T47D (cell line): ENCODE measurements at regions not wholly inside any gene's neighbourhood (a gene's known extent, or its start where the extent isn't known, plus 50 kb on each side); places are given as distances from the start of the nearest gene placed in this dataset.

Experiments
- DNase-seq, 2 experiments: peaks; one replicate each; pipeline versions ENCODE4 v3.0.0 to v3.0.0-alpha.2; 2011 to 2012; ENCODE audit warnings: low read depth in 1 of 2, low spot score in 1 of 2
- JUND ChIP-seq: IDR thresholded peaks from 2 replicates; pipeline ENCODE4 v1.6.1; 2012; ENCODE audit warnings: low read depth
- in situ Hi-C: cut with HindIII; loops from 2 replicates; pipeline ENCODE4 v1.10.0; 2016; ENCODE audit warnings: low sequenced_read_pairs, low pct_unique_long_range_greater_than_20kb

- peak; percentile 64; the same call in 1 of the 2 replicates for TF ChIP-seq JUND
- in situ Hi-C loops, result no loop called here
- DNase-seq, result peak; percentile 6 to 94
These were observed 321.0 kb downstream of the RND3 start for GRCh38 chr2:150166313-150167051.

DNA sequence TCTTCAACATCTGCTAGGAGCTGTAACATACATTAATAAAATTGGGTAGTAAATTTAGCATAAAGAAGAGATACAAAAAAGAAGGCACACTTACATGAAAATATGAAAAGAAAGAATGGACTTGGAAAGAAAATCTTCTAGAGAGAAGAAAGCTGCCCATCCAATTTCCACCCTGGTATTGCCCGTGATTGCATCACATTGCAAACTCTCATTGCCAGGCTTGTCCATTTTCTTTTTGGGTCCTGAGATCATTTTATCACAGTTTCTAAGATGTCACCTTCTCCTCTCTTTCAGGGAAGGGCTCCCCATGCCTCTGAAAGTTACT lies 321.5 kb downstream of the RND3 start:
- DNase-seq, result no peak
- in situ Hi-C loops, result no loop called here
- TF ChIP-seq JUND, result no peak

DNA sequence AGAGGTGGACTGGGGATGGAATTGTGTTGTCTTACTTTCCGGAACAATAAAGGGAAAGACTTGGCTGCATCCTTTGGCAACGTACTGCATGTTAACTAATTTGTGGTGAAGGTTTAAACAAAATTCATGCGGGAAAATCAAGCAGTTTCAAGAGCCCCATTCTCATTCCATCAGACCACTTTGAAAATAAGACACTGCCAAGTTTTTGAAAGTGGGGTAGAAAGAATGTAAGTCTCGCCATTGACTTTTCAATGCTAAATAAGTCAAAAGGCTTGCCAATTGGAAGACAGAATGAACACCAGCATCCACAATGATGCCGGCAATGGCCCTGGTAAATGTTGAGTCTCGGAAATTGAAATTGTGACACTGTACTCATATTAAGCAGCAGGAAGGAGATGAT lies 322.0 kb downstream of the RND3 start:
- no peak for DNase-seq
- TF ChIP-seq JUND, result no peak

GRCh38 chr2:150162241-150162942 lies 325.1 kb downstream of the RND3 start:
- no peak for DNase-seq
- in situ Hi-C loops, result no loop called here
- TF ChIP-seq JUND, result no peak

More for the DNA sequence above, 322.0 kb downstream of the RND3 start:
- in situ Hi-C loops, result no loop called here

DNA sequence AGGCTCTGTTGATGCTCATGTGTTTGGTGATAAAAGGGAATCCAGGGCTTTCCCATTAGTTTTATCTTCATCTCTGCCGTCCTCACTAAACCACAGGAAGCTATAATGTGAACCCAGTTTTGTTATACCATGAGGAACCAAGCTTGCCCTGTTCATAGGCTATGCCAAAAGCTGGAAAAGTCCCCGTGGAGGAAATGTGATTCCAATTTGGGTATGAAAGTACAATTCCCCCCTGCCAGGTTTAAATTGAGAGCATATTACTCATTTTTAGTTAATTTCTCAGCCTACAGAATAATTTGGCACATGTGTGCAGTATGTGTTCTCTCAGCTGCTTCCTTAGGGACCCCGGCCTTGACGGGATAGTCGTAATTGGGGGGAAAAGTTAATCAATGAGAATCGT lies 327.4 kb downstream of the RND3 start:
- no peak for DNase-seq
- in situ Hi-C loops, result no loop called here
- no peak for TF ChIP-seq JUND

DNA sequence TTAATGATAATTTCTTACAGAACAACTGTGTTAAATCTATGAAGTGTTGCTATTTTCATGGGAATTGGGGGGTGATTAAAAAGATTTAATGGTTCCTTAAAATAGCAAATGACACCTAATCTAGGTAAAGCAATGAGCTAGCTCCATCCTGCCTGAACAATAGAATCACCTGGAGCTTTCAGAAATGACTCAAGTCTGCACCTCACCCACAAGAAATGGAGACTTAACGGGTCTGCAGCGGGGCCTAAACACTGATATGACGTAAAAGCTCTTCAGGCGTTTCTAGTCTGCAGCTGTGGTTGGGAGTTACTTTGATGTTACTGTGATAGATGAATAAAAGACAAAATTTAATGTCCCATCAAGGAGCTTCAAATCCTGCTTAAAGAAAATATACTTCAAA lies 328.2 kb downstream of the RND3 start:
- in situ Hi-C loops, result no loop called here
- DNase-seq, result no peak
- TF ChIP-seq JUND, result no peak

- no peak for DNase-seq
- TF ChIP-seq JUND, result no peak
- in situ Hi-C loops, result no loop called here
These were observed 330.6 kb downstream of the RND3 start for GRCh38 chr2:150156876-150157275.

GRCh38 chr2:150156415-150156814 lies 331.1 kb downstream of the RND3 start:
- TF ChIP-seq JUND, result no peak
- DNase-seq, result no peak
- in situ Hi-C loops, result no loop called here

DNA sequence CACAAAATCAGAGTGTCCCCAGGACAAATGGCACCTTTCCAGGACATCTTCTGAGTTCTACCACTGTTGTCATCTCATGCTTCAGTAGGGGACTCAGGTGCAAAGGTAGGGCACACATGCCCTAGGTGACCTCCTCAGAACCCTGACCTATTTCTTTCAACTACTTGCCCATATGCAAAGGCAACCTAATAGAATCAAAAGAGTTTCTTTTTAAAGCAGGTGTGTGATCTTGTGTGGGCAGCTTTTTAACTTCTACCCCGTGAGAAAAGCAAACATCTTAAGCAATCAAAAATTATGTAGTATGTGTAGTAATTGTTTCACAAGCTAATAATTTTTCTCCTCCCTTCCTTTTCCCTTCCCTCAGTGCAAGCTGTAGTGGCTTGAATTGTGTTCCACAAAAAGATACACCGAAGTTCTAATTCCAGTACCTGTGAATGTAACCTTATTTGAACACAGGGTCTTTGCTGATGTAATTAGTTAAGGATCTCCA lies 333.1 kb downstream of the RND3 start:
- in situ Hi-C loops, result no loop called here
- no peak for TF ChIP-seq JUND
- peak in 1 of 2 experiments; percentile 50 for DNase-seq

- in situ Hi-C loops, result no loop called here
- TF ChIP-seq JUND, result no peak
These were observed 333.7 kb downstream of the RND3 start for GRCh38 chr2:150153646-150154307.

GRCh38 chr2:150152230-150152629 lies 335.2 kb downstream of the RND3 start:
- in situ Hi-C loops, result no loop called here
- TF ChIP-seq JUND, result no peak
- no peak for DNase-seq

More at GRCh38 chr2:150153646-150154307, 333.7 kb downstream of the RND3 start:
- no peak for DNase-seq

DNA sequence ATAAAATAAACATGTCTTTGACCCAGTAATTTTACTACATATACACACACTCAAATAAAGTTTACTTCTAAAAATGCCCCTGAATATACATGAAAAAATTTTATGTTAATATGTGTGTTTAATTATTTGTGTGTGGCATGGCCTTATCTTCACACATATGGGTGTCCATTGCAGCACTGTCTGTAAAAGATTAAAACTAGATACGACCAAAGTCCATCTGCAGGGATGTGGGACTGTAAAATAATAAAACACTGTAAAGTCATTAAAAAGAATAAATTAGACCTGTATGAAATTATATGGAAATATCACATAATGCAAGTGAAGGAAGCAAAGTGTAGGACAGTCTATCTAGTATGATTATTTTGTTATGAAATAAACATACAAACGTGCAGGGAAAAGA lies 337.3 kb downstream of the RND3 start:
- in situ Hi-C loops, result no loop called here
- DNase-seq, result no peak
- no peak for TF ChIP-seq JUND
